AG09309 (cell line): ENCODE measurements at regions not wholly inside any gene's neighbourhood (a gene's known extent, or its start where the extent isn't known, plus 50 kb on each side); places are given as distances from the start of the nearest gene placed in this dataset.

Source experiments
- DNase-seq: peaks from one replicate; pipeline ENCODE4 v3.0.0-alpha.2; 2010; ENCODE audit warnings: low read depth
- H3K4me3 ChIP-seq: 2 replicates; pipeline ENCODE4 v1.5.1; 2011; ENCODE audit warnings: mild to moderate bottlenecking, low read depth, low read length, moderate library complexity; ENCODE audit not compliant: control insufficient read depth
- TF ChIP-seq, protein P1 (sequence below): IDR thresholded peaks from 2 replicates; pipeline ENCODE4 v1.5.1; 2011; ENCODE audit warnings: mild to moderate bottlenecking, low read depth, low read length, inconsistent platforms; ENCODE audit not compliant: insufficient read depth, control insufficient read depth; ENCODE audit errors: missing control alignments

- no peak for DNase-seq
- TF ChIP-seq, protein P1, sequence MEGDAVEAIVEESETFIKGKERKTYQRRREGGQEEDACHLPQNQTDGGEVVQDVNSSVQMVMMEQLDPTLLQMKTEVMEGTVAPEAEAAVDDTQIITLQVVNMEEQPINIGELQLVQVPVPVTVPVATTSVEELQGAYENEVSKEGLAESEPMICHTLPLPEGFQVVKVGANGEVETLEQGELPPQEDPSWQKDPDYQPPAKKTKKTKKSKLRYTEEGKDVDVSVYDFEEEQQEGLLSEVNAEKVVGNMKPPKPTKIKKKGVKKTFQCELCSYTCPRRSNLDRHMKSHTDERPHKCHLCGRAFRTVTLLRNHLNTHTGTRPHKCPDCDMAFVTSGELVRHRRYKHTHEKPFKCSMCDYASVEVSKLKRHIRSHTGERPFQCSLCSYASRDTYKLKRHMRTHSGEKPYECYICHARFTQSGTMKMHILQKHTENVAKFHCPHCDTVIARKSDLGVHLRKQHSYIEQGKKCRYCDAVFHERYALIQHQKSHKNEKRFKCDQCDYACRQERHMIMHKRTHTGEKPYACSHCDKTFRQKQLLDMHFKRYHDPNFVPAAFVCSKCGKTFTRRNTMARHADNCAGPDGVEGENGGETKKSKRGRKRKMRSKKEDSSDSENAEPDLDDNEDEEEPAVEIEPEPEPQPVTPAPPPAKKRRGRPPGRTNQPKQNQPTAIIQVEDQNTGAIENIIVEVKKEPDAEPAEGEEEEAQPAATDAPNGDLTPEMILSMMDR: no peak
- no peak overlapping the region for H3K4me3 ChIP-seq
These were observed 70.8 kb upstream of the FGFR2 start for GRCh38 chr10:121669028-121669374.

DNA sequence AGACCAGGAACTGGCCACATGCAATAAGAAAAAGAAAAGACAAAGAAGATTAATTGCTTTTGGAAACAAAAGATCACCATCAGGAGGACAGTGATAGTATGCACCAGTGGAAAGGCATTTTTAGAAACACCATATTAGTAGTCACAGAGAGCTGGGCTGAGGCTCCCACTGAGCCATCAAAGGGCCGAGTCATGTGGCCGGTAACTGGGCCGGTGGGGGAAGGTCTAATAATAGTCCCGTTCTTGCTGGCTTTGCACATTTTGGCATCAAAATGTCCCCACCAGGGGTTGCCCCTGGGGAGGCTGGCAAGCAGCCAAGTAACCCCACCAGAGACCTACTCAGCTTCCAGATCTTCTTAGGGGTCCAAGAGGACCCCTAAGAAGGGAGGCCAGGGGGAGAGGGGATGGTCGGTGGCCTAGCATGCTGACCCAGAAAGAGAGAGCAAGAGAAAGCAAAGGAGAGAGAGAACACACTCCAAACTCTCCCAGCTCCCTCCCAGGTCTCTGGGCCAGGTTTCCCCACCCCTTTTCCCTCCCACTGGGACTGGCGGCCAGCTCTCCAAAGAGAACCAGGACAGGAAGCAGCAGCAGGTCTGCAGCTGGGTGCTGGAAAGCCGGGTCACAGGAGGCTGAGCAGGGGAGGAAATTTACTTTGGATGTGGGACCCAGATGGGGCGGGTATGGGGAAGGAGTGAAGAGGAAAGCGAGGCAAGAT, 70.2 kb upstream of the FGFR2 start:
- no peak for DNase-seq
- H3K4me3 ChIP-seq: no peak overlapping the region
- TF ChIP-seq, protein P1: no peak

DNA sequence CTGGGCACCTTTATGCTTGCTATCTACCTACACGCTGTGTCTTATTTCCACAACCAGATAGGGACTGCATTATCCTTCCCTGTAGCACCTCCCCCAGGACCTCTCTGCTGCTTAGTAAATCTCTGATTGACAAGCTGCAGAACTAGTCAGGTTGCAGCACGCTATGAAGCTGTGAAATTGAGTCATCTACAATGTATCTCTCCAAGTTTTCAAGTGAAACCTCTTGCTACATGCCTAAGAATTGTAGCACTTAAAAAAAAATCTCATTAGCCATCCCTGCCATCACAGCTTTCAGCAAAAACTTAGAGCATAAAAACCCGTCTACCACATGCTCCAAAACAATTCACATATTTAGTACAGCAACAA, 69.7 kb upstream of the FGFR2 start:
- DNase-seq: no peak
- TF ChIP-seq, protein P1: no peak
- no peak overlapping the region for H3K4me3 ChIP-seq

DNA sequence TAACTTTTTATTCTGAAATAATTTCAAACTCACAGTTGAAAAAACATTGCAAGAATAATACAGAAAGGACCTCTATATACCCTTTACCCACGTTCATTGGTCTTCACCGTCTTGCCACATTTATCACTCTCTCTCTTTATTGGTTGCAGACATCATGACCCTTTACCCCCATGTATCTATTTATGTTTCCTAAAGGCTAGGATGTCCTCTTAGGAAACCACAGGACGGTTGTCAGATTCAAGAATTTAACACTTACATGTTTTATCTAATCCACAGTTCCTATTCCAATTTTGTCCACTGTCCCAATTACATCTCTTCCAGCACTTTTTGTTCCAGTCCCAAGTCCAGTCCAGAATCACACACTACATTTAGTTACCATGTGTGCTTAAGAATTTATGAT, 67.6 kb upstream of the FGFR2 start:
- TF ChIP-seq, protein P1: no peak
- DNase-seq: no peak
- no peak overlapping the region for H3K4me3 ChIP-seq

- no peak overlapping the region for H3K4me3 ChIP-seq
- TF ChIP-seq, protein P1: no peak
- DNase-seq: no peak
These were observed 66.4 kb upstream of the FGFR2 start for GRCh38 chr10:121664671-121665070.

DNA sequence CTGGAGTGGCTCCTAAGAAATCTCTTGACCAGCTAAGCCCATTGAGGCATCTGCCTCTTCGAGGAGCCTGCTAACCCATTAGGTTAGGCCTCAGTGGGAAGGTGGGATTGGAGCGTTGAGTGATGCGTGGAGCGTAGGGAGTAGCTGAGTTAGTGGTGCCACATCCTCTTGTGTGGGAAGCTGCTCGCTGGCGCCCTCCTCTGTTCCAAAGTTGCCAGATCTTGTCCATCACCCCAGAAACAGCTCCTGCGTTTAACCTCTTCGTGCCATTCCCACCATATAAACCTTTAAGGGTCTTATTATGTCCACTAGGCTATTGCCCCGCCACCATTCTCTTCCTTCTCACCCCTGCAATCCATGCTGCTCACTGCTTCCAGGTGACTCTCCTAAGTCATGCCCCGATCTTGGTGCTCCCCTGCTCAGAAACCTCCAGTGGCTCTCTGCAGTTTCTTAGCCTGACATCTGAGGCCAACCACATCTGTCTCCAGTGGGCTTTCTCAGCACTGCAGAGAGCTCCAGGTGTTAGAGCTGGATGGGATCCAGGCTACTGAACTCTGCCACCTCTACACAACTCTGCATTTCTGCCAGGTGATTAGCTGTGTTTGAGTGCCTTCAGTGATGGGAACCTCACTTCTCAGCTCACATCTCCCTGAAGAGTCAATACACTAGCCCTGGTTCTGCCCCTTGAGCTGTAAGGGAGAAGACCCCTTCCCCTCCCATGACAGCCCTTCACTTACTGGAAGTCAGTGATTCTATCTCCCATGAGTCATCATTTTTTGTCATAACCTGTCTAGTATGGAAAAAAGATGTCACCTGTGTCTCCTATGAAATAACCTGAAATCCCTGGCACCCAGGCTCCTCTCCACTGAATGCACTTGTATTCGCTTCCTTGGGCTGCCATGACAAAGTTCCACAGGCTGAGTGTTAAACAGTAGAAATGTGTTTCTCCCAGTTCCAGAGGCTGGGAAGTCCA, 65.0 kb upstream of the FGFR2 start:
- H3K4me3 ChIP-seq: no peak overlapping the region
- DNase-seq: no peak
- TF ChIP-seq, protein P1: peak; percentile 15
